HEK293 (cell line): ENCODE measurements at regions not wholly inside any gene's neighbourhood (a gene's known extent, or its start where the extent isn't known, plus 50 kb on each side); places are given as distances from the start of the nearest gene placed in this dataset.

Source experiments
- CTCF ChIA-PET: fragments of 350-600 bp; formaldehyde crosslinking; extraction: SDS; loops from one replicate; lab custom pipeline; 2021; ENCODE audit warnings: antibody characterized with exemption; lab: Yijun Ruan, JAX
- POLR2A ChIA-PET: fragments of 300-600 bp; formaldehyde crosslinking; extraction: SDS; loops from one replicate; lab custom pipeline; 2020; ENCODE audit warnings: antibody characterized with exemption, inconsistent platforms; lab: Yijun Ruan, JAX
- H3K27ac ChIP-seq: fragments of 200-500 bp; sonication (Bioruptor generic); 2 replicates; pipeline ENCODE4 v1.5.1; 2014; ENCODE audit warnings: low read depth, low read length, control low read depth, inconsistent platforms; ENCODE audit errors: extremely low read depth
- H3K36me3 ChIP-seq, 2 experiments: fragments of 200-500 bp in 1 of 2; sonication (Bioruptor generic) in 1 of 2; 1 replicate in 1 of 2; 2 replicates in 1 of 2; pipeline ENCODE4 v1.5.1; 2014 to 2017; ENCODE audit warnings: inconsistent platforms in 2 of 2, low read length in 2 of 2; ENCODE audit not compliant: control insufficient read depth in 2 of 2, insufficient read depth in 1 of 2
- H3K4me1 ChIP-seq: fragments of 200-500 bp; sonication (Bioruptor generic); 2 replicates; pipeline ENCODE4 v1.5.1; 2014; ENCODE audit warnings: mild to moderate bottlenecking, low read length, inconsistent platforms; ENCODE audit not compliant: control insufficient read depth, insufficient read depth
- H3K4me3 ChIP-seq: 2 replicates; pipeline ENCODE4 v1.5.1; 2011; ENCODE audit warnings: low read depth, mild to moderate bottlenecking, control low read depth, low read length, moderate library complexity
- H3K9me3 ChIP-seq: fragments of 200-500 bp; sonication (Bioruptor generic); 2 replicates; pipeline ENCODE4 v1.5.1; 2014; ENCODE audit warnings: low read depth, low read length, inconsistent platforms; ENCODE audit not compliant: control insufficient read depth, insufficient read depth
- EGR2 ChIP-seq: fragments of 450-650 bp; formaldehyde crosslinking; IDR thresholded peaks from 2 replicates; pipeline ENCODE4 v1.5.1; 2016; ENCODE audit warnings: low read depth, missing biosample characterization, missing genetic modification characterization
- FEZF1 ChIP-seq: fragments of 450-650 bp; formaldehyde crosslinking; IDR thresholded peaks from 2 replicates; pipeline ENCODE4 v1.5.1; 2016; ENCODE audit warnings: missing biosample characterization, missing genetic modification characterization
- HOXA7 ChIP-seq: sonication (generic); formaldehyde crosslinking; IDR thresholded peaks from 2 replicates; pipeline ENCODE4 v1.8.1; 2022; ENCODE audit warnings: missing genetic modification reagents, borderline replicate concordance
- MEIS1 ChIP-seq: sonication (generic); formaldehyde crosslinking; IDR thresholded peaks from 2 replicates; pipeline ENCODE4 v1.8.1; 2022; ENCODE audit warnings: missing genetic modification reagents, mild to moderate bottlenecking, borderline replicate concordance
- MZF1 ChIP-seq: fragments of 450-650 bp; formaldehyde crosslinking; IDR thresholded peaks from 2 replicates; pipeline ENCODE4 v1.5.1; 2017; ENCODE audit warnings: missing biosample characterization, missing genetic modification characterization, borderline replicate concordance
- OSR2 ChIP-seq: fragments of 450-650 bp; formaldehyde crosslinking; IDR thresholded peaks from 2 replicates; pipeline ENCODE4 v1.5.1; 2016; ENCODE audit warnings: missing biosample characterization, missing genetic modification characterization
- OVOL3 ChIP-seq: fragments of 450-650 bp; formaldehyde crosslinking; IDR thresholded peaks from 2 replicates; pipeline ENCODE4 v1.5.1; 2016; ENCODE audit warnings: missing biosample characterization, missing genetic modification characterization
- RBAK ChIP-seq: fragments of 450-650 bp; formaldehyde crosslinking; IDR thresholded peaks from 2 replicates; pipeline ENCODE4 v1.5.1; 2016; ENCODE audit warnings: missing biosample characterization, missing genetic modification characterization
- SETDB1 ChIP-seq: IDR thresholded peaks from one replicate; pipeline ENCODE4 v1.6.1; 2017; ENCODE audit warnings: mild to moderate bottlenecking, low read length, moderate library complexity, mixed read lengths; ENCODE audit not compliant: insufficient read length
- YY2 ChIP-seq: fragments of 450-650 bp; formaldehyde crosslinking; IDR thresholded peaks from 2 replicates; pipeline ENCODE4 v1.5.1; 2016; ENCODE audit warnings: missing biosample characterization, missing genetic modification characterization
- ZBTB17 ChIP-seq: fragments of 450-650 bp; formaldehyde crosslinking; IDR thresholded peaks from 2 replicates; pipeline ENCODE4 v1.5.1; 2016; ENCODE audit warnings: missing biosample characterization, missing genetic modification characterization
- ZBTB21 ChIP-seq: fragments of 450-650 bp; formaldehyde crosslinking; IDR thresholded peaks from 2 replicates; pipeline ENCODE4 v1.5.1; 2017; ENCODE audit warnings: missing biosample characterization, missing genetic modification characterization
- ZIC2 ChIP-seq: fragments of 450-650 bp; formaldehyde crosslinking; IDR thresholded peaks from 2 replicates; pipeline ENCODE4 v1.5.1; 2016; ENCODE audit warnings: missing biosample characterization, missing genetic modification characterization
- ZNF274 ChIP-seq, 2 experiments: fragments of 200-500 bp in 1 of 2; fragments of 450-650 bp in 1 of 2; sonication (Bioruptor generic) in 1 of 2; formaldehyde crosslinking in 1 of 2; IDR thresholded peaks; 2 replicates each; pipeline versions ENCODE4 v1.5.1 to v1.6.1; 2014 to 2016; ENCODE audit warnings: borderline replicate concordance in 1 of 2, inconsistent platforms in 1 of 2, low read length in 1 of 2, missing biosample characterization in 1 of 2, missing genetic modification characterization in 1 of 2
- ZNF292 ChIP-seq: fragments of 450-650 bp; formaldehyde crosslinking; IDR thresholded peaks from 2 replicates; pipeline ENCODE4 v1.5.1; 2016; ENCODE audit warnings: low read depth, missing biosample characterization, missing genetic modification characterization, borderline replicate concordance
- ZNF324 ChIP-seq: fragments of 450-650 bp; formaldehyde crosslinking; IDR thresholded peaks from 2 replicates; pipeline ENCODE4 v1.5.1; 2016; ENCODE audit warnings: missing biosample characterization, missing genetic modification characterization
- ZNF350 ChIP-seq: fragments of 450-650 bp; formaldehyde crosslinking; IDR thresholded peaks from 2 replicates; pipeline ENCODE4 v1.5.0; 2017; ENCODE audit warnings: missing biosample characterization, mild to moderate bottlenecking, missing genetic modification characterization
- ZNF423 ChIP-seq: fragments of 450-650 bp; formaldehyde crosslinking; IDR thresholded peaks from 2 replicates; pipeline ENCODE4 v1.5.1; 2016; ENCODE audit warnings: missing biosample characterization, missing genetic modification characterization
- ZNF555 ChIP-seq: fragments of 450-650 bp; formaldehyde crosslinking; conservative IDR thresholded peaks from 2 replicates; pipeline ENCODE4 v1.5.1; 2017; ENCODE audit warnings: missing biosample characterization, mild to moderate bottlenecking, missing genetic modification characterization, inconsistent platforms
- ZNF560 ChIP-seq: fragments of 450-650 bp; formaldehyde crosslinking; IDR thresholded peaks from 2 replicates; pipeline ENCODE4 v1.5.1; 2017; ENCODE audit warnings: missing biosample characterization, missing genetic modification characterization, borderline replicate concordance
- TF ChIP-seq, protein P1 (sequence below): sonication (generic); formaldehyde crosslinking; IDR thresholded peaks from 2 replicates; pipeline ENCODE4 v1.8.1; 2022; ENCODE audit warnings: mild to moderate bottlenecking, moderate library complexity, missing genetic modification reagents
- TF ChIP-seq, protein P2 (sequence below): fragments of 450-650 bp; formaldehyde crosslinking; IDR thresholded peaks from 2 replicates; pipeline ENCODE4 v1.5.1; 2016; ENCODE audit warnings: missing biosample characterization, missing genetic modification characterization
- TF ChIP-seq, protein P3 (sequence below): fragments of 450-650 bp; formaldehyde crosslinking; IDR thresholded peaks from 2 replicates; pipeline ENCODE4 v1.5.1; 2016; ENCODE audit warnings: missing biosample characterization, missing genetic modification characterization, low read depth
- TF ChIP-seq, protein P4 (sequence below): fragments of 450-650 bp; IDR thresholded peaks from 2 replicates; pipeline ENCODE4 v1.5.1; 2018; ENCODE audit warnings: missing biosample characterization, missing genetic modification characterization
- TF ChIP-seq, protein P5 (sequence below): fragments of 450-650 bp; formaldehyde crosslinking; conservative IDR thresholded peaks from 2 replicates; pipeline ENCODE4 v1.5.1; 2016; ENCODE audit warnings: low read depth, missing biosample characterization, missing genetic modification characterization
- TF ChIP-seq, protein P6 (sequence below): fragments of 450-650 bp; formaldehyde crosslinking; IDR thresholded peaks from 2 replicates; pipeline ENCODE4 v1.5.1; 2016; ENCODE audit warnings: missing biosample characterization, missing genetic modification characterization

DNA sequence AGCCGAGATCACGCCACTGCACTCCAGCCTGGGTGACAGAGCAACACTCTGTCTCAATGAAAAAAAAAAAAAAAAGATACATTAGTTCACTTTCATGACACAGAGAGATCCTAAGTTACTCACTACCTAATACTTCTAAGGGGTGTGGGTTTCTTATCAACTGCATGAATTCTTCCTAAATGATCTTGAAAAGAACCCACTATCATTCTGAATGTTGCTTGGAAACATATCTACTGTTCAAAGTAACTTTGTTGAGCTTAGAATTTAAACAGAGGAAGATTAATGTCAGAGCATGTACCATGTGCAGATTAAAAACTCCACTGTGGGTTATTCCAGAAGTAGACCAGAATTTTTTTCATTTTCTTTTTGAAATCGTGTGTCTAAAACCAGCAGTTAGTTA is 241.5 kb downstream of the LTN1 start (continued):
- TF ChIP-seq ZNF292 (tag by site-specific recombination) (no peak), SETDB1 (no peak), ZNF324 (tag by site-specific recombination) (no peak), ZBTB17 (no peak), FEZF1 (tag by site-specific recombination) (no peak)
- TF ChIP-seq, protein P1, sequence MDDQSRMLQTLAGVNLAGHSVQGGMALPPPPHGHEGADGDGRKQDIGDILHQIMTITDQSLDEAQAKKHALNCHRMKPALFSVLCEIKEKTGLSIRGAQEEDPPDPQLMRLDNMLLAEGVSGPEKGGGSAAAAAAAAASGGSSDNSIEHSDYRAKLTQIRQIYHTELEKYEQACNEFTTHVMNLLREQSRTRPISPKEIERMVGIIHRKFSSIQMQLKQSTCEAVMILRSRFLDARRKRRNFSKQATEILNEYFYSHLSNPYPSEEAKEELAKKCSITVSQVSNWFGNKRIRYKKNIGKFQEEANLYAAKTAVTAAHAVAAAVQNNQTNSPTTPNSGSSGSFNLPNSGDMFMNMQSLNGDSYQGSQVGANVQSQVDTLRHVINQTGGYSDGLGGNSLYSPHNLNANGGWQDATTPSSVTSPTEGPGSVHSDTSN (CRISPR knock-in tag), result no peak
- TF ChIP-seq, protein P2, sequence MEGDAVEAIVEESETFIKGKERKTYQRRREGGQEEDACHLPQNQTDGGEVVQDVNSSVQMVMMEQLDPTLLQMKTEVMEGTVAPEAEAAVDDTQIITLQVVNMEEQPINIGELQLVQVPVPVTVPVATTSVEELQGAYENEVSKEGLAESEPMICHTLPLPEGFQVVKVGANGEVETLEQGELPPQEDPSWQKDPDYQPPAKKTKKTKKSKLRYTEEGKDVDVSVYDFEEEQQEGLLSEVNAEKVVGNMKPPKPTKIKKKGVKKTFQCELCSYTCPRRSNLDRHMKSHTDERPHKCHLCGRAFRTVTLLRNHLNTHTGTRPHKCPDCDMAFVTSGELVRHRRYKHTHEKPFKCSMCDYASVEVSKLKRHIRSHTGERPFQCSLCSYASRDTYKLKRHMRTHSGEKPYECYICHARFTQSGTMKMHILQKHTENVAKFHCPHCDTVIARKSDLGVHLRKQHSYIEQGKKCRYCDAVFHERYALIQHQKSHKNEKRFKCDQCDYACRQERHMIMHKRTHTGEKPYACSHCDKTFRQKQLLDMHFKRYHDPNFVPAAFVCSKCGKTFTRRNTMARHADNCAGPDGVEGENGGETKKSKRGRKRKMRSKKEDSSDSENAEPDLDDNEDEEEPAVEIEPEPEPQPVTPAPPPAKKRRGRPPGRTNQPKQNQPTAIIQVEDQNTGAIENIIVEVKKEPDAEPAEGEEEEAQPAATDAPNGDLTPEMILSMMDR (tag by site-specific recombination), result no peak

DNA sequence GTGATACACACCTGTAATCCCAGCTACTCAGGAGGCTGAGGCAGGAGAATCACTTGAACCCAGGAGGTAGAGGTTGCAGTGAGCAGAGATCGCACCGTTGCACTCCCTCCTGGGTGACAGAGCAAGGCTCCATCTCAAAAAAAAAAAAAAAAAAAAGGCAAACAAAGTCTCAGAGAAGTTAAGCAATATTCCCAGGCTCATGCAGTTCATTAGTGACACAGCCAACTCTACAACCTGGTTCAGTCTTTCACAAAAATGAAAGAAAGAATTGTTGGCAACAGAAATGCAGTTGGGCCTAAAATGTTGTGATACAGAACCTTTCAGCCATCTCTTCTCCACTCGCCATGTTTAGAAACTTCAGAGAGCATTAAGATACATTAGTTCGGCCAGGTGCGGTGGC is 242.1 kb downstream of the LTN1 start:
- H3K36me3 ChIP-seq, result no peaks in the 10 kb centered on the region
- H3K9me3 ChIP-seq, result no peaks in the 10 kb centered on the region
- no peaks in the 10 kb centered on the region; the same call in 1 of the 2 replicates for H3K4me1 ChIP-seq
- ChIA-PET POLR2A (no interaction called here), CTCF (interaction anchor here (0.6 kb wide), 1 partner anchor 242 kb away, joined by 3 read pairs; the partner anchor contains the start of gene LTN1)
- H3K4me3 ChIP-seq, result no peak overlapping the region
- H3K27ac ChIP-seq, result no peak overlapping the region
- TF ChIP-seq ZNF560 (tag by site-specific recombination), result no peak
- no peak for TF ChIP-seq EGR2 (tag by site-specific recombination)
- TF ChIP-seq, protein P3, sequence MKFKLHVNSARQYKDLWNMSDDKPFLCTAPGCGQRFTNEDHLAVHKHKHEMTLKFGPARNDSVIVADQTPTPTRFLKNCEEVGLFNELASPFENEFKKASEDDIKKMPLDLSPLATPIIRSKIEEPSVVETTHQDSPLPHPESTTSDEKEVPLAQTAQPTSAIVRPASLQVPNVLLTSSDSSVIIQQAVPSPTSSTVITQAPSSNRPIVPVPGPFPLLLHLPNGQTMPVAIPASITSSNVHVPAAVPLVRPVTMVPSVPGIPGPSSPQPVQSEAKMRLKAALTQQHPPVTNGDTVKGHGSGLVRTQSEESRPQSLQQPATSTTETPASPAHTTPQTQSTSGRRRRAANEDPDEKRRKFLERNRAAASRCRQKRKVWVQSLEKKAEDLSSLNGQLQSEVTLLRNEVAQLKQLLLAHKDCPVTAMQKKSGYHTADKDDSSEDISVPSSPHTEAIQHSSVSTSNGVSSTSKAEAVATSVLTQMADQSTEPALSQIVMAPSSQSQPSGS (tag by site-specific recombination), result no peak
- no peak for TF ChIP-seq ZIC2 (tag by site-specific recombination)
- TF ChIP-seq MZF1, result no peak
- no peak for TF ChIP-seq MEIS1 (CRISPR knock-in tag)
- TF ChIP-seq, protein P4, sequence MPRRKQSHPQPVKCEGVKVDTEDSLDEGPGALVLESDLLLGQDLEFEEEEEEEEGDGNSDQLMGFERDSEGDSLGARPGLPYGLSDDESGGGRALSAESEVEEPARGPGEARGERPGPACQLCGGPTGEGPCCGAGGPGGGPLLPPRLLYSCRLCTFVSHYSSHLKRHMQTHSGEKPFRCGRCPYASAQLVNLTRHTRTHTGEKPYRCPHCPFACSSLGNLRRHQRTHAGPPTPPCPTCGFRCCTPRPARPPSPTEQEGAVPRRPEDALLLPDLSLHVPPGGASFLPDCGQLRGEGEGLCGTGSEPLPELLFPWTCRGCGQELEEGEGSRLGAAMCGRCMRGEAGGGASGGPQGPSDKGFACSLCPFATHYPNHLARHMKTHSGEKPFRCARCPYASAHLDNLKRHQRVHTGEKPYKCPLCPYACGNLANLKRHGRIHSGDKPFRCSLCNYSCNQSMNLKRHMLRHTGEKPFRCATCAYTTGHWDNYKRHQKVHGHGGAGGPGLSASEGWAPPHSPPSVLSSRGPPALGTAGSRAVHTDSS (tag by site-specific recombination), result no peak
- no peak for TF ChIP-seq RBAK (tag by site-specific recombination)
- TF ChIP-seq ZBTB21 (tag by site-specific recombination), result no peak
- TF ChIP-seq HOXA7, result no peak
- no peak for TF ChIP-seq OVOL3 (tag by site-specific recombination)
- TF ChIP-seq ZNF555 (tag by site-specific recombination), result no peak
- TF ChIP-seq OSR2 (tag by site-specific recombination), result no peak
- TF ChIP-seq, protein P5, sequence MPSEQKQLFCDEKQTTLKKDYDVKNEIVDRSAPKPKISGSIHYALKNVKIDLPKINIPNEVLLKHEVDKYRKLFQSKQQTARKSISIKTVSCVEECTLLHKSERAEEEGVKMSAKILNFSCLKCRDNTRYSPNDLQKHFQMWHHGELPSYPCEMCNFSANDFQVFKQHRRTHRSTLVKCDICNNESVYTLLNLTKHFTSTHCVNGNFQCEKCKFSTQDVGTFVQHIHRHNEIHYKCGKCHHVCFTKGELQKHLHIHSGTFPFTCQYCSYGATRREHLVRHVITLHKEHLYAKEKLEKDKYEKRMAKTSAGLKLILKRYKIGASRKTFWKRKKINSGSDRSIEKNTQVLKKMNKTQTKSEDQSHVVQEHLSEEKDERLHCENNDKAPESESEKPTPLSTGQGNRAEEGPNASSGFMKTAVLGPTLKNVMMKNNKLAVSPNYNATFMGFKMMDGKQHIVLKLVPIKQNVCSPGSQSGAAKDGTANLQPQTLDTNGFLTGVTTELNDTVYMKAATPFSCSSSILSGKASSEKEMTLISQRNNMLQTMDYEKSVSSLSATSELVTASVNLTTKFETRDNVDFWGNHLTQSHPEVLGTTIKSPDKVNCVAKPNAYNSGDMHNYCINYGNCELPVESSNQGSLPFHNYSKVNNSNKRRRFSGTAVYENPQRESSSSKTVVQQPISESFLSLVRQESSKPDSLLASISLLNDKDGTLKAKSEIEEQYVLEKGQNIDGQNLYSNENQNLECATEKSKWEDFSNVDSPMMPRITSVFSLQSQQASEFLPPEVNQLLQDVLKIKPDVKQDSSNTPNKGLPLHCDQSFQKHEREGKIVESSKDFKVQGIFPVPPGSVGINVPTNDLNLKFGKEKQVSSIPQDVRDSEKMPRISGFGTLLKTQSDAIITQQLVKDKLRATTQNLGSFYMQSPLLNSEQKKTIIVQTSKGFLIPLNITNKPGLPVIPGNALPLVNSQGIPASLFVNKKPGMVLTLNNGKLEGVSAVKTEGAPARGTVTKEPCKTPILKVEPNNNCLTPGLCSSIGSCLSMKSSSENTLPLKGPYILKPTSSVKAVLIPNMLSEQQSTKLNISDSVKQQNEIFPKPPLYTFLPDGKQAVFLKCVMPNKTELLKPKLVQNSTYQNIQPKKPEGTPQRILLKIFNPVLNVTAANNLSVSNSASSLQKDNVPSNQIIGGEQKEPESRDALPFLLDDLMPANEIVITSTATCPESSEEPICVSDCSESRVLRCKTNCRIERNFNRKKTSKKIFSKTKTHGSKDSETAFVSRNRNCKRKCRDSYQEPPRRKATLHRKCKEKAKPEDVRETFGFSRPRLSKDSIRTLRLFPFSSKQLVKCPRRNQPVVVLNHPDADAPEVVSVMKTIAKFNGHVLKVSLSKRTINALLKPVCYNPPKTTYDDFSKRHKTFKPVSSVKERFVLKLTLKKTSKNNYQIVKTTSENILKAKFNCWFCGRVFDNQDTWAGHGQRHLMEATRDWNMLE (tag by site-specific recombination), result no peak
- TF ChIP-seq ZNF350 (tag by site-specific recombination), result no peak
- TF ChIP-seq YY2 (tag by site-specific recombination), result no peak
- TF ChIP-seq ZNF423 (tag by site-specific recombination), result no peak
- no peak for TF ChIP-seq ZNF274 (IDR thresholded peaks at IDR 0.05; ENCODE audit: low read length)
- TF ChIP-seq ZNF274 (tag by site-specific recombination; IDR thresholded peaks at IDR 0.05; ENCODE audit: borderline replicate concordance), result no peak
- TF ChIP-seq, protein P6, sequence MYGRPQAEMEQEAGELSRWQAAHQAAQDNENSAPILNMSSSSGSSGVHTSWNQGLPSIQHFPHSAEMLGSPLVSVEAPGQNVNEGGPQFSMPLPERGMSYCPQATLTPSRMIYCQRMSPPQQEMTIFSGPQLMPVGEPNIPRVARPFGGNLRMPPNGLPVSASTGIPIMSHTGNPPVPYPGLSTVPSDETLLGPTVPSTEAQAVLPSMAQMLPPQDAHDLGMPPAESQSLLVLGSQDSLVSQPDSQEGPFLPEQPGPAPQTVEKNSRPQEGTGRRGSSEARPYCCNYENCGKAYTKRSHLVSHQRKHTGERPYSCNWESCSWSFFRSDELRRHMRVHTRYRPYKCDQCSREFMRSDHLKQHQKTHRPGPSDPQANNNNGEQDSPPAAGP (tag by site-specific recombination), result no peak
